BJ (cell line): ENCODE measurements at regions not wholly inside any gene's neighbourhood (a gene's known extent, or its start where the extent isn't known, plus 50 kb on each side); places are given as distances from the start of the nearest gene placed in this dataset.

Experiments
- CTCF ChIA-PET: fragments of 350-600 bp; formaldehyde crosslinking; extraction: SDS; loops from one replicate; lab custom pipeline; 2021; ENCODE audit warnings: antibody characterized with exemption, inconsistent platforms; lab: Yijun Ruan, JAX
- POLR2A ChIA-PET: fragments of 300-600 bp; sonication (Branson Sonifier 250); formaldehyde crosslinking; extraction: SDS; loops from one replicate; lab custom pipeline; 2021; ENCODE audit warnings: antibody characterized with exemption; lab: Charles Lee
- DNase-seq: peaks from one replicate; pipeline ENCODE4 v3.0.0-alpha.2; 2011; ENCODE audit warnings: low read depth
- H3K27me3 ChIP-seq: 2 replicates; pipeline ENCODE4 v1.6.0; 2011; ENCODE audit warnings: low read length; ENCODE audit not compliant: control insufficient read depth, insufficient read depth
- H3K36me3 ChIP-seq: 2 replicates; pipeline ENCODE4 v1.5.1; 2011; ENCODE audit warnings: low read length; ENCODE audit not compliant: control insufficient read depth, insufficient read depth
- H3K4me3 ChIP-seq: 2 replicates; pipeline ENCODE4 v1.5.1; 2011; ENCODE audit warnings: low read depth, mild to moderate bottlenecking, control low read depth, low read length
- TF ChIP-seq, protein P1 (sequence below): IDR thresholded peaks from 2 replicates; pipeline ENCODE4 v1.5.1; 2011; ENCODE audit warnings: low read depth, mild to moderate bottlenecking, control low read depth, inconsistent platforms, low read length, moderate library complexity; ENCODE audit not compliant: insufficient read depth

DNA sequence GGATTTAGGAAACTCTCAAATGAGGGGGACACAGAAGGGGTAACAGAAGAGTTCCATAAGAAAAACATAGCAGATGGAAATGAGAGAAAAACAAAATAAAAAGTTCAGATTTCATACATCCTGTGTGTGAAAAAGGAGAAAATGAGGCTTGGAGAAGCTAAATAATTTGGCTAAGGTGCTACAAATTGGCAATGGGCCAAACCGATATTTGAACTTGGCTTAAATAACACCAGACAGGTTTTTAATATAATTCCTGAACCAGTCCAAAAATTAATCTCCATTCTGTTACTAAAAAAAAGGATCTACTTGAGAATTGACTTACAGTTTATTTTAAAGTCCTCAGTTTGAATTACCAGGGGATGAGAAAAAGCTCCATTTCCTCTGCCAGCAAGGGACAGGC is 342.9 kb upstream of the DPH6 start:
- ChIA-PET POLR2A (no interaction called here), CTCF (interaction anchor here (0.9 kb wide), 1 partner anchor 19 kb away, joined by 3 read pairs; no protein-coding TSS in a partner anchor)

DNA sequence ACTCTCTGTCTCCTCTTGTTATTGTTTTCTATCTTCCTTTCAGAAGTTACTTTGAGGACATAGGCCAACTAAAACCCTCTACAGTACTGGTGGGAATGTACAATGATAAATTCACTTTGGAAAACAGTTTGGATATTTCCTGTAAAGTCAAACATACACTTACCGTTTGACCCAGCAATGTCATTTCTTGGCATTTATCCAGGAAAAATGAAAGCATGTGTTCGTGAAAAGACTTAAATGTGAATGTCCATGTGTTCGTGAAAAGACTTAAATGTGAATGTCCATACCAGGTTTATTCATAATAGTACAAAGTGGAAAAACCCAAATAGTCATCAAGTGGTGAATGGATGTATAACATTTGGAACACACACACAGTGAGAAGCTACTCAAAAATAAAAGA is 361.5 kb upstream of the DPH6 start:
- TF ChIP-seq, protein P1, sequence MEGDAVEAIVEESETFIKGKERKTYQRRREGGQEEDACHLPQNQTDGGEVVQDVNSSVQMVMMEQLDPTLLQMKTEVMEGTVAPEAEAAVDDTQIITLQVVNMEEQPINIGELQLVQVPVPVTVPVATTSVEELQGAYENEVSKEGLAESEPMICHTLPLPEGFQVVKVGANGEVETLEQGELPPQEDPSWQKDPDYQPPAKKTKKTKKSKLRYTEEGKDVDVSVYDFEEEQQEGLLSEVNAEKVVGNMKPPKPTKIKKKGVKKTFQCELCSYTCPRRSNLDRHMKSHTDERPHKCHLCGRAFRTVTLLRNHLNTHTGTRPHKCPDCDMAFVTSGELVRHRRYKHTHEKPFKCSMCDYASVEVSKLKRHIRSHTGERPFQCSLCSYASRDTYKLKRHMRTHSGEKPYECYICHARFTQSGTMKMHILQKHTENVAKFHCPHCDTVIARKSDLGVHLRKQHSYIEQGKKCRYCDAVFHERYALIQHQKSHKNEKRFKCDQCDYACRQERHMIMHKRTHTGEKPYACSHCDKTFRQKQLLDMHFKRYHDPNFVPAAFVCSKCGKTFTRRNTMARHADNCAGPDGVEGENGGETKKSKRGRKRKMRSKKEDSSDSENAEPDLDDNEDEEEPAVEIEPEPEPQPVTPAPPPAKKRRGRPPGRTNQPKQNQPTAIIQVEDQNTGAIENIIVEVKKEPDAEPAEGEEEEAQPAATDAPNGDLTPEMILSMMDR, result no peak
- DNase-seq, result no peak
- no peaks in the 10 kb centered on the region for H3K27me3 ChIP-seq
- no peak overlapping the region for H3K4me3 ChIP-seq
- POLR2A ChIA-PET, result no interaction called here
- CTCF ChIA-PET, result interaction anchor here (1.0 to 1.7 kb wide), 3 partner anchors 19 to 54 kb away, joined by 3 read pairs; no protein-coding TSS in a partner anchor
- H3K36me3 ChIP-seq, result no peaks in the 10 kb centered on the region

More for the DNA sequence above, 342.9 kb upstream of the DPH6 start:
- no peak for DNase-seq
- Histone ChIP-seq H3K4me3 (no peak overlapping the region), H3K27me3 (no peaks in the 10 kb centered on the region), H3K36me3 (no peaks in the 10 kb centered on the region)
- TF ChIP-seq, protein P1, result no peak

DNA sequence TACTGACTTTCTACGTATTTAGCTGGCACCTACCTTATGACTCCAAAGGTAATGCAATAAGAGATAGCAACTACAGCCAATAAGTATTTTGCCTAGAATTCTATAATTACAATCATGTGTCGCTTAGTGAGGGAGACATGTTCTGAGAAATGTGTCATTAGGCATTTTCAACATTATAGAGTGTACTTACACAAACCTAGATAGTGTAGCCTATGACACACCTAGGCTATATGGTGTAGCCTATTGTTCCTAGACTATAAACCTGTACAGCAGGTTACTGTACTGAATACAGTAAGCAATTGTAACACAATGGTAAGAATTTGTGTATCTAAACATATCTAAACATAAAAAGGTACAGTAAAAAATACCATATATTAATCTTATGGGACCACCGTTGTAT is 363.4 kb upstream of the DPH6 start:
- CTCF ChIA-PET, result no interaction called here
- TF ChIP-seq, protein P1, result no peak
- POLR2A ChIA-PET, result no interaction called here

DNA sequence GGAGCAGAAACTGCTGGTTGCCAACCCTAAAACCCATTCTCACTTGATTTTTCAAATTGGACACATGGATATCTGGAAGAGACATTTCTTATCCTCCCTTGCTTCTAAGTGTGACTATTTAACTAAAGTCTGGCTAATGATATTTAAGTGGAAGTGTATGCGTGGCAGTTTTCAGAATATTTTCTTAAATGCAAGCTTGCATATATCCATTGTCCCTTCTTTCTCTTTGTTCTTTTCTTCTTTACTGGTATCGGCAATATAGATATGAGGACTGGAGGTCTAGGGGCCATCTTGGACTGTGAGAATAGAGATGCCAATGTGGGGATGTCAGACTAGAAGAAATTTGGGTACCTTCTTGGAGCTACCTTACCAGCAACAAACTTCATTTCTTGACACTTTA is 364.3 kb upstream of the DPH6 start:
- POLR2A ChIA-PET, result no interaction called here
- TF ChIP-seq, protein P1, result no peak
- CTCF ChIA-PET, result interaction anchor here (1.3 kb wide), 1 partner anchor 10 kb away, joined by 3 read pairs; no protein-coding TSS in a partner anchor

More for the DNA sequence above, 363.4 kb upstream of the DPH6 start:
- H3K36me3 ChIP-seq, result no peaks in the 10 kb centered on the region
- DNase-seq, result no peak
- no peak overlapping the region for H3K4me3 ChIP-seq
- no peaks in the 10 kb centered on the region for H3K27me3 ChIP-seq

DNA sequence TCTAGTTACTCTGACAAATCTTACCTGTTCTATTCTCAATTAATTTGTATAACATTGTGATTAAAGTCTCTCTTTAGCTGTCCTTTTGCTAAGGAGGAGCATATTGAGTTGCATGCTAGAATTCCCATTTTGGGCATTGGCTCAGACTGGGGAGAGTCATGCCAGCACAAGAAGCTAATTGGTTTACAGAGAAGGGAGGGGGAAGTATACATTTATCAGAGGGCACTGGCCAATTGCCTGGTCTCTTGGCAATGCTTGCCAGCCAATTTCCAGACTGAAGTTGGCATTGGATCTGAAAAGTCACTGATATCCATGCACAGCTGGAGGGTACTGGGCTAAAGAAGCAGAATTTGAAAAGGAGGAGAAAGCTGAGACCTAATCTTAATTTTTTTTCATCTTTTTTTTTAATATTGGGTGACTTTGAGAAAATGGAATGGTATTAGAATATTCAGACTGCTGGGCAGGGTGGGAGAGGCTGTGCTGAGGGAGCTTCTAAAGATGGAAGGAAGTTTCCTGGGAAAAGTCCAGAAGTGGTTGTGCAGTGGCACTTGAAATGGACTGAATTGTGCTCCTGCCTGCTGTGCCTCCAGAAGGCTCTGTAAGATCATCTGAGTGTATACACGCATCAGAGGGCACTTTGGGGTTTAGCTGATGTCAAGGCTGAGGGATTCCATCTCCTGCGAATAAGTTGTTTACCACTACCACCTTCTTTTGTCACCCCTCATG is 365.2 kb upstream of the DPH6 start:
- Histone ChIP-seq H3K27me3 (no peaks in the 10 kb centered on the region), H3K4me3 (no peak overlapping the region), H3K36me3 (no peaks in the 10 kb centered on the region)
- TF ChIP-seq, protein P1, result no peak
- POLR2A ChIA-PET, result no interaction called here
- no peak for DNase-seq
- CTCF ChIA-PET, result interaction anchor here (0.6 to 1.4 kb wide), 3 partner anchors 9 to 270 kb away, joined by 3 to 4 read pairs (median 3); no protein-coding TSS in a partner anchor

More for the DNA sequence above, 364.3 kb upstream of the DPH6 start:
- no peak for DNase-seq
- no peaks in the 10 kb centered on the region for H3K36me3 ChIP-seq
- H3K4me3 ChIP-seq, result no peak overlapping the region
- no peaks in the 10 kb centered on the region for H3K27me3 ChIP-seq
